ENCODE measurements at regions not wholly inside any gene's neighbourhood (a gene's known extent, or its start where the extent isn't known, plus 50 kb on each side); places are given as distances from the start of the nearest gene placed in this dataset.
"Not testable (repeated sequence)": the region's sequence is repeated elsewhere in the genome, so short reads cannot be mapped to it uniquely, and the experiment has no call there.

GRCh38 chr4:106527316-106527715, 158.7 kb upstream of the GIMD1 start:
- no peak for FAIRE-seq
- no peak for ATAC-seq
- Histone ChIP-seq H3K36me3 (ENCODE audit: control insufficient read depth in 2 of 2, insufficient read depth in 2 of 2, low read length in 1 of 2) (no peaks in the 10 kb centered on the region), H3K9ac (ENCODE audit: control insufficient read depth, insufficient read depth, low read length) (no peak overlapping the region), H3K9me3 (replicated peaks; ENCODE audit: control insufficient read depth, insufficient read depth, low read length) (no peaks in the 10 kb centered on the region), H3K27ac (ENCODE audit: control insufficient read depth, insufficient read depth) (no peak overlapping the region), H3K4me3 (no peak overlapping the region), H4K20me1 (ENCODE audit: control insufficient read depth, insufficient read depth) (no peaks in the 10 kb centered on the region), H3K27me3 (replicated peaks in 1 of 2; ENCODE audit: control insufficient read depth in 2 of 2, insufficient read depth in 2 of 2, low read length in 1 of 2) (no peaks in the 10 kb centered on the region), H3K79me2 (ENCODE audit: control insufficient read depth, insufficient read depth, low read length) (no peaks in the 10 kb centered on the region), H2AFZ (ENCODE audit: control insufficient read depth, low read depth, low read length) (no peak overlapping the region), H3K4me2 (ENCODE audit: control insufficient read depth, insufficient read depth) (no peak overlapping the region), H3K4me1 (ENCODE audit: control insufficient read depth, insufficient read depth, low read length) (no peaks in the 10 kb centered on the region)
- RAD21 ChIA-PET (ENCODE audit: unreplicated experiment) = no interaction called here
- SMC1A ChIA-PET (ENCODE audit: uncharacterized antibody, unreplicated experiment) = no interaction called here
- WGBS (ENCODE audit: insufficient coverage, insufficient replicate concordance, low lambda C conversion rate, missing lambda C conversion rate) = 50% methylated on average over 2 of the region's 2 CpGs
- in situ Hi-C loops (cut with MboI) = no loop called here
- POLR2A ChIA-PET = no interaction called here
- no TSS peak for BruUV-seq (replicated peaks)
- CTCF ChIA-PET = no interaction called here
- no peak for DNase-seq (ENCODE audit: low read depth, low spot score)
- TF ChIP-seq SMARCA5 (IDR thresholded peaks at IDR 0.05) (no peak), ZSCAN29 (IDR thresholded peaks at IDR 0.05) (no peak), IRF4 (IDR thresholded peaks at IDR 0.05; ENCODE audit: low read depth, low read length) (no peak), DPF2 (IDR thresholded peaks at IDR 0.05) (no peak), ZBTB4 (CRISPR knock-in tag; IDR thresholded peaks at IDR 0.05) (no peak), ELK1 (IDR thresholded peaks at IDR 0.05; ENCODE audit: low read depth, low read length) (no peak), E2F4 (IDR thresholded peaks at IDR 0.05; ENCODE audit: low read depth, low read length) (no peak)
- intact Hi-C loops (cut with micrococcal nuclease; ENCODE audit: unreplicated experiment) = no loop called here

- SMC1A ChIA-PET (ENCODE audit: uncharacterized antibody, unreplicated experiment) = not testable (repeated sequence)
Measured at GRCh38 chr4:106525425-106525824, 156.8 kb upstream of the GIMD1 start.

More at GRCh38 chr4:106525425-106525824, 156.8 kb upstream of the GIMD1 start:
- H3K27ac ChIP-seq (ENCODE audit: control insufficient read depth, insufficient read depth); POLR2A ChIA-PET; H3K4me1 ChIP-seq (ENCODE audit: control insufficient read depth, insufficient read depth, low read length); H2AFZ ChIP-seq (ENCODE audit: control insufficient read depth, low read depth, low read length); H3K9ac ChIP-seq (ENCODE audit: control insufficient read depth, insufficient read depth, low read length); H3K4me3 ChIP-seq; H3K79me2 ChIP-seq (ENCODE audit: control insufficient read depth, insufficient read depth, low read length); FAIRE-seq; H4K20me1 ChIP-seq (ENCODE audit: control insufficient read depth, insufficient read depth); H3K9me3 ChIP-seq (replicated peaks; ENCODE audit: control insufficient read depth, insufficient read depth, low read length); H3K27me3 ChIP-seq (replicated peaks in 1 of 2; ENCODE audit: control insufficient read depth in 2 of 2, insufficient read depth in 2 of 2, low read length in 1 of 2); ATAC-seq; CTCF ChIA-PET; H3K4me2 ChIP-seq (ENCODE audit: control insufficient read depth, insufficient read depth); BruUV-seq (replicated peaks); DNase-seq (ENCODE audit: low read depth, low spot score); RAD21 ChIA-PET (ENCODE audit: unreplicated experiment); in situ Hi-C loops (cut with MboI); H3K36me3 ChIP-seq (ENCODE audit: control insufficient read depth in 2 of 2, insufficient read depth in 2 of 2, low read length in 1 of 2); intact Hi-C loops (cut with micrococcal nuclease; ENCODE audit: unreplicated experiment): not testable (repeated sequence)
- 73% methylated on average over 24 of the region's 27 CpGs for WGBS (ENCODE audit: insufficient coverage, insufficient replicate concordance, low lambda C conversion rate, missing lambda C conversion rate)
